A549 (cell line): ENCODE measurements at regions not wholly inside any gene's neighbourhood (a gene's known extent, or its start where the extent isn't known, plus 50 kb on each side); places are given as distances from the start of the nearest gene placed in this dataset.

Experiments used
- ATAC-seq, 2 experiments: fragments of 200-7000 bp in 1 of 2; fragments of >200 bp in 1 of 2; cut with Nextera tagmentation in 1 of 2; cut with Tn5 transposase in 1 of 2; 3 replicates each; pipeline versions ENCODE4 v1.8.0 to v1.9.1; 2018 to 2020; ENCODE audit warnings: mild to moderate bottlenecking in 1 of 2, moderate library complexity in 1 of 2
- CTCF ChIA-PET: fragments of 300-600 bp; sonication (Branson Sonifier 250); formaldehyde crosslinking; extraction: SDS; loops from one replicate; lab custom pipeline; 2021; ENCODE audit warnings: antibody characterized with exemption, inconsistent platforms; lab: Yijun Ruan, JAX
- POLR2A ChIA-PET: fragments of 350-600 bp; formaldehyde crosslinking; extraction: SDS; loops from one replicate; lab custom pipeline; 2021; ENCODE audit warnings: antibody characterized with exemption, inconsistent platforms; lab: Yijun Ruan, JAX
- DNase-seq, 2 experiments: peaks; one replicate each; pipeline versions ENCODE4 v3.0.0 to v3.0.0-alpha.2; 2011 to 2016; ENCODE audit warnings: low read depth in 1 of 2, low spot score in 1 of 2
- FAIRE-seq: peaks from 2 replicates; lab custom pipeline; 2011; peaks lifted over from hg19 to GRCh38; lab: Jason Lieb, UNC
- H3K27ac ChIP-seq, 2 experiments: fragments of >200 bp; sonication (Bioruptor Twin); formaldehyde crosslinking; 3 replicates each; pipeline ENCODE4 v1.5.1; 2016 to 2017
- H3K4me1 ChIP-seq: fragments of >200 bp; sonication (Bioruptor Twin); formaldehyde crosslinking; 3 replicates; pipeline ENCODE4 v1.6.1; 2016
- H3K4me2 ChIP-seq: fragments of >200 bp; sonication (Bioruptor Twin); formaldehyde crosslinking; 3 replicates; pipeline ENCODE4 v1.6.1; 2016
- H3K4me3 ChIP-seq: fragments of >200 bp; sonication (Bioruptor Twin); formaldehyde crosslinking; 3 replicates; pipeline ENCODE4 v1.5.1; 2016
- H3K9me3 ChIP-seq: fragments of >200 bp; sonication (Bioruptor Twin); formaldehyde crosslinking; 3 replicates; pipeline ENCODE4 v1.6.1; 2016
- ATOH8 ChIP-seq: fragments of 250-450 bp; sonication (Bioruptor Pico); IDR thresholded peaks from 2 replicates; pipeline ENCODE4 v1.5.0; 2020; ENCODE audit warnings: low read depth, mild to moderate bottlenecking, moderate library complexity
- BHLHE40 ChIP-seq: IDR thresholded peaks from 2 replicates; pipeline ENCODE4 v1.6.1; 2012; ENCODE audit warnings: low read depth, low read length, inconsistent platforms
- CBX2 ChIP-seq: fragments of 200-600 bp; sonication (generic); IDR thresholded peaks from 2 replicates; pipeline ENCODE4 v1.6.1; 2016; ENCODE audit warnings: low read depth, mild to moderate bottlenecking, borderline replicate concordance
- CBX8 ChIP-seq: fragments of 200-600 bp; sonication (generic); IDR thresholded peaks from 2 replicates; pipeline ENCODE4 v1.6.1; 2016
- CEBPB ChIP-seq, 2 experiments: fragments of >200 bp in 1 of 2; sonication (Bioruptor Twin) in 1 of 2; formaldehyde crosslinking in 1 of 2; IDR thresholded peaks; 2 replicates each; pipeline ENCODE4 v1.6.1; 2012 to 2016
- CHD2 ChIP-seq: fragments of 150-350 bp; IDR thresholded peaks from 2 replicates; pipeline ENCODE4 v1.6.1; 2014; ENCODE audit warnings: low read length; ENCODE audit not compliant: partially characterized antibody
- EHF ChIP-seq: fragments of 250-450 bp; sonication (Bioruptor Pico); IDR thresholded peaks from 2 replicates; pipeline ENCODE4 v1.5.0; 2020; ENCODE audit warnings: mild to moderate bottlenecking
- FOSB ChIP-seq: fragments of 250-450 bp; sonication (Bioruptor Pico); IDR thresholded peaks from 2 replicates; pipeline ENCODE4 v1.5.0; 2020; ENCODE audit warnings: mild to moderate bottlenecking, moderate library complexity
- HOXB5 ChIP-seq: fragments of 250-450 bp; sonication (Bioruptor Pico); IDR thresholded peaks from 2 replicates; pipeline ENCODE4 v1.5.0; 2020; ENCODE audit warnings: mild to moderate bottlenecking, moderate library complexity
- JUN ChIP-seq, 2 experiments: fragments of >200 bp; sonication (Bioruptor Twin); formaldehyde crosslinking; IDR thresholded peaks; 2 replicates in 1 of 2; 3 replicates in 1 of 2; pipeline ENCODE4 v1.6.1; 2016 to 2017
- JUNB ChIP-seq: fragments of >200 bp; sonication (Bioruptor Twin); formaldehyde crosslinking; IDR thresholded peaks from 2 replicates; pipeline ENCODE4 v1.6.1; 2016
- KDM1A ChIP-seq: fragments of 200-600 bp; sonication (generic); IDR thresholded peaks from 2 replicates; pipeline ENCODE4 v1.6.1; 2016; ENCODE audit warnings: low read depth, mild to moderate bottlenecking
- KDM5A ChIP-seq: fragments of 200-600 bp; sonication (generic); IDR thresholded peaks from 2 replicates; pipeline ENCODE4 v1.6.1; 2016; ENCODE audit warnings: antibody characterized with exemption, mild to moderate bottlenecking
- NPAS2 ChIP-seq: fragments of 250-450 bp; sonication (Bioruptor Pico); IDR thresholded peaks from 2 replicates; pipeline ENCODE4 v1.8.0; 2022; ENCODE audit warnings: mild to moderate bottlenecking, moderate library complexity, borderline replicate concordance
- POLR2A ChIP-seq: IDR thresholded peaks from 2 replicates; pipeline ENCODE4 v1.6.1; 2012; ENCODE audit warnings: mild to moderate bottlenecking, low read length
- POLR2AphosphoS2 ChIP-seq: conservative IDR thresholded peaks from 2 replicates; pipeline ENCODE4 v1.6.1; 2012; ENCODE audit warnings: low read length, improper control_type of control experiment, inconsistent platforms
- RAD21 ChIP-seq, 2 experiments: fragments of >200 bp in 1 of 2; sonication (Bioruptor Twin) in 1 of 2; formaldehyde crosslinking in 1 of 2; IDR thresholded peaks in 1 of 2; conservative IDR thresholded peaks in 1 of 2; 2 replicates in 1 of 2; 3 replicates in 1 of 2; pipeline ENCODE4 v1.6.1; 2012 to 2018; ENCODE audit warnings: inconsistent platforms in 1 of 2
- RCOR1 ChIP-seq: fragments of 150-350 bp; IDR thresholded peaks from 2 replicates; pipeline ENCODE4 v1.6.1; 2014; ENCODE audit warnings: antibody characterized with exemption, low read length, low read depth
- RFX5 ChIP-seq: fragments of 450-650 bp; IDR thresholded peaks from 2 replicates; pipeline ENCODE4 v1.7.1; 2014; ENCODE audit warnings: antibody characterized with exemption, mild to moderate bottlenecking, moderate library complexity
- SMC3 ChIP-seq: fragments of >200 bp; sonication (Bioruptor Twin); formaldehyde crosslinking; IDR thresholded peaks from 3 replicates; pipeline ENCODE4 v1.6.1; 2018; ENCODE audit warnings: inconsistent platforms
- SREBF2 ChIP-seq: fragments of 450-650 bp; IDR thresholded peaks from 2 replicates; pipeline ENCODE4 v1.6.1; 2014; ENCODE audit warnings: mild to moderate bottlenecking, moderate library complexity
- ZC3H11A ChIP-seq: fragments of 450-650 bp; IDR thresholded peaks from 2 replicates; pipeline ENCODE4 v1.6.1; 2014; ENCODE audit warnings: antibody characterized with exemption, mild to moderate bottlenecking
- ZSCAN20 ChIP-seq: fragments of 250-450 bp; sonication (Bioruptor Pico); IDR thresholded peaks from 2 replicates; pipeline ENCODE4 v1.8.0; 2022; ENCODE audit warnings: mild to moderate bottlenecking, moderate library complexity
- WGBS: methylation state at CpG from one replicate; pipeline ENCODE4 v1.1.6; 2017; ENCODE audit errors: missing lambda C conversion rate; 5-methylcytosine and 5-hydroxymethylcytosine counted together
- TF ChIP-seq, protein P1 (sequence below): fragments of 200-600 bp; sonication (generic); IDR thresholded peaks from 2 replicates; pipeline ENCODE4 v1.6.1; 2016; ENCODE audit warnings: antibody characterized with exemption, mild to moderate bottlenecking, moderate library complexity

- TF ChIP-seq, protein P1, sequence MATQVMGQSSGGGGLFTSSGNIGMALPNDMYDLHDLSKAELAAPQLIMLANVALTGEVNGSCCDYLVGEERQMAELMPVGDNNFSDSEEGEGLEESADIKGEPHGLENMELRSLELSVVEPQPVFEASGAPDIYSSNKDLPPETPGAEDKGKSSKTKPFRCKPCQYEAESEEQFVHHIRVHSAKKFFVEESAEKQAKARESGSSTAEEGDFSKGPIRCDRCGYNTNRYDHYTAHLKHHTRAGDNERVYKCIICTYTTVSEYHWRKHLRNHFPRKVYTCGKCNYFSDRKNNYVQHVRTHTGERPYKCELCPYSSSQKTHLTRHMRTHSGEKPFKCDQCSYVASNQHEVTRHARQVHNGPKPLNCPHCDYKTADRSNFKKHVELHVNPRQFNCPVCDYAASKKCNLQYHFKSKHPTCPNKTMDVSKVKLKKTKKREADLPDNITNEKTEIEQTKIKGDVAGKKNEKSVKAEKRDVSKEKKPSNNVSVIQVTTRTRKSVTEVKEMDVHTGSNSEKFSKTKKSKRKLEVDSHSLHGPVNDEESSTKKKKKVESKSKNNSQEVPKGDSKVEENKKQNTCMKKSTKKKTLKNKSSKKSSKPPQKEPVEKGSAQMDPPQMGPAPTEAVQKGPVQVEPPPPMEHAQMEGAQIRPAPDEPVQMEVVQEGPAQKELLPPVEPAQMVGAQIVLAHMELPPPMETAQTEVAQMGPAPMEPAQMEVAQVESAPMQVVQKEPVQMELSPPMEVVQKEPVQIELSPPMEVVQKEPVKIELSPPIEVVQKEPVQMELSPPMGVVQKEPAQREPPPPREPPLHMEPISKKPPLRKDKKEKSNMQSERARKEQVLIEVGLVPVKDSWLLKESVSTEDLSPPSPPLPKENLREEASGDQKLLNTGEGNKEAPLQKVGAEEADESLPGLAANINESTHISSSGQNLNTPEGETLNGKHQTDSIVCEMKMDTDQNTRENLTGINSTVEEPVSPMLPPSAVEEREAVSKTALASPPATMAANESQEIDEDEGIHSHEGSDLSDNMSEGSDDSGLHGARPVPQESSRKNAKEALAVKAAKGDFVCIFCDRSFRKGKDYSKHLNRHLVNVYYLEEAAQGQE = no peak
- TF ChIP-seq CBX8 (no peak), CEBPB (IDR thresholded peaks at IDR 0.05) (no peak)
Observed at GRCh38 chr12:72084880-72085279, 146.2 kb downstream of the TPH2 start (continued).

DNA sequence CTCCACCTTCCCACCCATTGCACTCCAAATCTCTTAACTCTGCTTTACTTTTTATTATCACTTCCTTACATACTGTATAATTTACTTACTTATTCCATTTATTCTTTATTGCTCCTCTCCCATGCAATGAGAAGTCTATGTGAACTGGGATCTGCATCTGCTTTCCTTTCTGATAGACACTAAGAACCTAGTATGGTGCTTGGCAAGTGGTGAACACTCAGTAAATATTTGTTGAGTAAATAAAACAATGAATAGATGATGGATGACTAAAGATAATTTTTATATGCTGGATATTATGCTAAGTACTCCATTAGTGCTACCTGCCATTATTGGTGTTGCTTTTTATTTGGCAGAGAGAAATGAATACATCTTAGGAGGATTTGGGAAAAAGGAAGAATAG, 151.0 kb downstream of the TPH2 start:
- ChIA-PET CTCF (no interaction called here), POLR2A (no interaction called here)
- ATAC-seq = no peak
- no peaks in the 10 kb centered on the region for H3K4me1 ChIP-seq
- H3K9me3 ChIP-seq = no peaks in the 10 kb centered on the region
- H3K27ac ChIP-seq = no peak overlapping the region
- FAIRE-seq = no peak
- H3K4me2 ChIP-seq = no peak overlapping the region
- TF ChIP-seq JUN (IDR thresholded peaks at IDR 0.05) = no peak
- TF ChIP-seq SREBF2 = no peak
- no peak for TF ChIP-seq POLR2AphosphoS2
- no peak for TF ChIP-seq RFX5
- no peak for TF ChIP-seq FOSB (CRISPR knock-in tag)
- TF ChIP-seq BHLHE40 = no peak
- no peak for TF ChIP-seq POLR2A
- no peak for TF ChIP-seq CHD2
- TF ChIP-seq ZSCAN20 (CRISPR knock-in tag) = no peak
- TF ChIP-seq NPAS2 (CRISPR knock-in tag) = no peak
- TF ChIP-seq KDM1A = no peak
- TF ChIP-seq, protein P1 = no peak
- TF ChIP-seq KDM5A = no peak
- DNase-seq = no peak
- no peak overlapping the region for H3K4me3 ChIP-seq

GRCh38 chr12:72093424-72093823, 154.8 kb downstream of the TPH2 start:
- 0% methylated on average over 2 of the region's 2 CpGs for WGBS
- CTCF ChIA-PET = interaction anchor here (1.4 kb wide), 1 partner anchor 16 kb away, joined by 5 read pairs; no protein-coding TSS in a partner anchor
- no peak for DNase-seq
- Histone ChIP-seq H3K4me2 (no peak overlapping the region), H3K4me1 (no peaks in the 10 kb centered on the region)
- TF ChIP-seq RCOR1 (no peak), ATOH8 (CRISPR knock-in tag) (no peak), KDM1A (no peak), JUNB (no peak), EHF (CRISPR knock-in tag) (no peak), NPAS2 (CRISPR knock-in tag) (no peak), HOXB5 (no peak), SMC3 (no peak), SREBF2 (no peak), RAD21 (conservative IDR thresholded peaks at IDR 0.05 in 1 of 2, IDR thresholded peaks at IDR 0.05 in 1 of 2) (no peak), ZC3H11A (no peak), CBX2 (no peak), RFX5 (no peak)
- TF ChIP-seq, all 56 proteins: peak for 0
- H3K27ac ChIP-seq = no peak overlapping the region
- ATAC-seq (no peak), FAIRE-seq (no peak)
- no peak overlapping the region for H3K4me3 ChIP-seq
- no peaks in the 10 kb centered on the region for H3K9me3 ChIP-seq
- POLR2A ChIA-PET = no interaction called here
